Effector memory CD8-positive, alpha-beta T cell (primary cell): ENCODE measurements at regions not wholly inside any gene's neighbourhood (a gene's known extent, or its start where the extent isn't known, plus 50 kb on each side); places are given as distances from the start of the nearest gene placed in this dataset.

Source experiments
- ATAC-seq: fragments of 150-1000 bp; cut with Tn5 transposase; replicated peaks from 2 replicates; pipeline ENCODE4 v1.10.0; 2021; ENCODE audit warnings: mild to moderate bottlenecking, moderate library complexity
- DNase-seq, 3 experiments: peaks; one replicate each; pipeline ENCODE4 v3.0.0; 2021
- H3K27ac Mint-ChIP-seq, 2 donors: one replicate each; pipeline ENCODE4 v1.8.0; 2022; ENCODE audit warnings: mild to moderate bottlenecking in 2 of 2, mixed read lengths in 2 of 2, moderate library complexity in 2 of 2
- H3K27me3 Mint-ChIP-seq, 2 donors: one replicate each; pipeline ENCODE4 v1.8.0; 2022; ENCODE audit warnings: mixed read lengths in 2 of 2
- H3K36me3 Mint-ChIP-seq: one replicate; pipeline ENCODE4 v1.8.0; 2022; ENCODE audit warnings: mild to moderate bottlenecking, moderate library complexity, mixed read lengths; ENCODE audit not compliant: insufficient read depth
- H3K4me1 Mint-ChIP-seq, 2 donors: one replicate each; pipeline ENCODE4 v1.8.0; 2022; ENCODE audit warnings: low read depth in 2 of 2, mixed read lengths in 2 of 2
- H3K4me3 Mint-ChIP-seq, 2 donors: one replicate each; pipeline ENCODE4 v1.8.0; 2022; ENCODE audit warnings: mild to moderate bottlenecking in 2 of 2, mixed read lengths in 2 of 2, moderate library complexity in 2 of 2
- H3K9me3 Mint-ChIP-seq, 2 donors: one replicate each; pipeline ENCODE4 v1.8.0; 2022; ENCODE audit warnings: mixed read lengths in 2 of 2

GRCh38 chr7:94338921-94339371, 55.7 kb upstream of the COL1A2 start:
- no peak for DNase-seq
- H3K4me1 Mint-ChIP-seq = no peaks in the 10 kb centered on the region
- no peak overlapping the region for H3K27ac Mint-ChIP-seq
- ATAC-seq = no peak
- H3K36me3 Mint-ChIP-seq = no peaks in the 10 kb centered on the region
- peaks cover 0 to 6% of the 10 kb centered on the region in 2 donors for H3K27me3 Mint-ChIP-seq
- H3K4me3 Mint-ChIP-seq = no peak overlapping the region
- no peaks in the 10 kb centered on the region for H3K9me3 Mint-ChIP-seq

- Mint-ChIP-seq H3K4me3 (no peak overlapping the region), H3K36me3 (peaks cover 4% of the 10 kb centered on the region), H3K27ac (no peak overlapping the region), H3K27me3 (peaks cover 0 to 6% of the 10 kb centered on the region in 2 donors), H3K9me3 (no peaks in the 10 kb centered on the region), H3K4me1 (no peaks in the 10 kb centered on the region)
- DNase-seq = no peak
- ATAC-seq = no peak
These were observed 49.9 kb upstream of the COL1A2 start for GRCh38 chr7:94344826-94345225.
